Adrenal gland (tissue), 9 donors: ENCODE measurements at regions not wholly inside any gene's neighbourhood (a gene's known extent, or its start where the extent isn't known, plus 50 kb on each side); places are given as distances from the start of the nearest gene placed in this dataset.

Experiments used
- DNase-seq, 7 donors: peaks; one replicate each; pipeline ENCODE4 v3.0.0-alpha.2; 2019 to 2020
- H3K27ac ChIP-seq, 5 donors: fragments of 200-600 bp; sonication (generic) in 4 of 5; 1 replicate in 3 of 5; 2 replicates in 2 of 5; pipeline versions ENCODE4 v1.5.1 to v1.8.0; 2016 to 2020; ENCODE audit warnings: mild to moderate bottlenecking in 1 of 5
- H3K27me3 ChIP-seq: fragments of 200-600 bp; 2 replicates; pipeline ENCODE4 v1.8.0; 2021
- H3K36me3 ChIP-seq, 2 donors: fragments of 200-600 bp; replicated peaks in 1 of 2; 1 replicate in 1 of 2; 2 replicates in 1 of 2; pipeline versions ENCODE4 v1.5.1 to v1.8.0; 2018 to 2022
- H3K4me1 ChIP-seq, 2 donors: fragments of 200-600 bp; replicated peaks in 1 of 2; 1 replicate in 1 of 2; 2 replicates in 1 of 2; pipeline versions ENCODE4 v1.5.1 to v1.8.0; 2018 to 2021
- H3K4me3 ChIP-seq, 4 donors: fragments of 200-600 bp; sonication (generic) in 3 of 4; one replicate each; pipeline ENCODE4 v1.5.1; 2016 to 2018
- H3K9me3 ChIP-seq, 3 donors: fragments of 200-600 bp; sonication (generic) in 1 of 3; replicated peaks in 1 of 3; 1 replicate in 2 of 3; 2 replicates in 1 of 3; pipeline versions ENCODE4 v1.5.1 to v1.8.0; 2016 to 2021
- CTCF ChIP-seq, 6 experiments: fragments of 450-650 bp in 4 of 6; fragments of 200-600 bp in 2 of 6; sonication (generic) in 1 of 6; IDR thresholded peaks; 1 replicate in 5 of 6; 2 replicates in 1 of 6; pipeline versions ENCODE4 v1.5.1 to v1.8.0; 2016 to 2021; ENCODE audit warnings: antibody characterized with exemption in 6 of 6, mild to moderate bottlenecking in 2 of 6, moderate library complexity in 1 of 6
- POLR2A ChIP-seq, 2 donors: fragments of 450-650 bp; IDR thresholded peaks; one replicate each; pipeline ENCODE4 v1.6.1; 2017; ENCODE audit warnings: antibody characterized with exemption in 2 of 2, mild to moderate bottlenecking in 2 of 2, moderate library complexity in 1 of 2
- WGBS, 4 donors: extraction: QIAGEN DNeasy Blood & Tissue Kit in 2 of 4; methylation state at CpG; one replicate each; pipeline versions ENCODE4 v1.1.5 to v1.1.7; 2013 to 2017; 5-methylcytosine and 5-hydroxymethylcytosine counted together
- intact Hi-C, 2 donors: fragments of 100-400 bp; cut with DNase I; formaldehyde crosslinking; loops; one replicate each; pipeline versions ENCODE4 v1.14.1 to v1.15.0; 2022 to 2023
- donor health status: healthy with polysubstance abuse.
- donor health status: Bipolar disorder and iron deficiency.
- donor health status: DM: yes; HTN: yes; CAD: no.
- donor health status: DM: no; HTN: no; CAD: no.
- donor health status: DM: no; HTN: no; CAD: no.

- DNase-seq, result no peak
- TF ChIP-seq CTCF (IDR thresholded peaks at IDR 0.05) (no peak), POLR2A (IDR thresholded peaks at IDR 0.05) (no peak)
- Histone ChIP-seq H3K27ac (no peak overlapping the region), H3K4me3 (no peak overlapping the region), H3K36me3 (no peaks in the 10 kb centered on the region), H3K9me3 (no peaks in the 10 kb centered on the region), H3K4me1 (no peaks in the 10 kb centered on the region), H3K27me3 (no peaks in the 10 kb centered on the region)
- 58 to 67% (median 62%) methylated on average over 3 of the region's 3 CpGs for WGBS, 4 donors
- intact Hi-C loops, result no loop called here
Measured at GRCh38 chr4:166460769-166461550, 587.9 kb downstream of the TLL1 start.

GRCh38 chr4:166481055-166481454, 608.0 kb downstream of the TLL1 start:
- Histone ChIP-seq H3K27me3 (no peaks in the 10 kb centered on the region), H3K4me3 (no peak overlapping the region), H3K4me1 (no peaks in the 10 kb centered on the region), H3K9me3 (no peaks in the 10 kb centered on the region), H3K36me3 (no peaks in the 10 kb centered on the region), H3K27ac (no peak overlapping the region)
- TF ChIP-seq CTCF (IDR thresholded peaks at IDR 0.05) (no peak), POLR2A (IDR thresholded peaks at IDR 0.05) (no peak)
- 41 to 62% (median 52%) methylated on average over 2 of the region's 2 CpGs for whole genome bisulfite sequencing, 4 donors
- intact Hi-C loops, result no loop called here
- no peak for DNase-seq

- Histone ChIP-seq H3K9me3 (peaks cover 0 to 5% (median 0%) of the 10 kb centered on the region in 3 donors), H3K27ac (no peak overlapping the region), H3K4me1 (no peaks in the 10 kb centered on the region), H3K36me3 (no peaks in the 10 kb centered on the region), H3K4me3 (no peak overlapping the region), H3K27me3 (no peaks in the 10 kb centered on the region)
- intact Hi-C loops, result no loop called here
- no peak for TF ChIP-seq CTCF (IDR thresholded peaks at IDR 0.05)
- TF ChIP-seq POLR2A (IDR thresholded peaks at IDR 0.05), result no peak
- DNase-seq, result no peak
Measured at GRCh38 chr4:166481739-166482138, 608.7 kb downstream of the TLL1 start.

- no peaks in the 10 kb centered on the region for H3K4me1 ChIP-seq
- H3K27me3 ChIP-seq, result no peaks in the 10 kb centered on the region
- no peak for DNase-seq
- H3K9me3 ChIP-seq, result peaks cover 0 to 5% (median 0%) of the 10 kb centered on the region in 3 donors
- H3K4me3 ChIP-seq, result no peak overlapping the region
- intact Hi-C loops, result no loop called here
- no peak overlapping the region for H3K27ac ChIP-seq
- no peaks in the 10 kb centered on the region for H3K36me3 ChIP-seq
- WGBS, 4 donors, result 51 to 58% (median 53%) methylated on average over 1 of the region's 1 CpG
- TF ChIP-seq POLR2A (IDR thresholded peaks at IDR 0.05) (no peak), CTCF (IDR thresholded peaks at IDR 0.05) (no peak)
Measured at GRCh38 chr4:166482758-166483157, 609.7 kb downstream of the TLL1 start.
